IMR-90 (cell line): ENCODE measurements at regions not wholly inside any gene's neighbourhood (a gene's known extent, or its start where the extent isn't known, plus 50 kb on each side); places are given as distances from the start of the nearest gene placed in this dataset.

Source experiments
- ATAC-seq: fragments of 200-7000 bp; cut with Tn5 transposase; 2 replicates; pipeline ENCODE4 v1.9.1; 2020; ENCODE audit warnings: low read depth, mild to moderate bottlenecking, moderate library complexity
- BruUV-seq: library from RNA; stranded (reverse); fragments of 400-500 nt; replicated peaks from 2 replicates; lab custom pipeline; 2021; lab: Mats Ljungman, UMichigan
- CTCF ChIA-PET: fragments of 300-600 bp; formaldehyde crosslinking; extraction: SDS; loops from one replicate; lab custom pipeline; 2021; ENCODE audit warnings: antibody characterized with exemption; lab: Yijun Ruan, JAX
- POLR2A ChIA-PET: fragments of 300-600 bp; sonication (Branson Sonifier 250); formaldehyde crosslinking; loops from one replicate; lab custom pipeline; 2022; ENCODE audit warnings: antibody characterized with exemption; ENCODE audit not compliant: unreplicated experiment; lab: Charles Lee
- DNase-seq: peaks from one replicate; pipeline ENCODE4 v3.0.0; 2013
- H2AFZ ChIP-seq: replicated peaks from 2 replicates; pipeline ENCODE3; 2013; ENCODE audit warnings: low read length, mild to moderate bottlenecking; ENCODE audit not compliant: poor library complexity
- H2AK5ac ChIP-seq: 2 replicates; pipeline ENCODE4 v1.6.1; 2013; ENCODE audit warnings: low read depth, low read length, inconsistent platforms
- H2AK9ac ChIP-seq: replicated peaks from 2 replicates; pipeline ENCODE3; 2013; ENCODE audit warnings: mild to moderate bottlenecking, low read depth, low read length, moderate library complexity; ENCODE audit not compliant: poor library complexity
- H2BK120ac ChIP-seq: 2 replicates; pipeline ENCODE4 v1.6.1; 2013; ENCODE audit warnings: low read depth, low read length, inconsistent platforms
- H2BK15ac ChIP-seq: 3 replicates; pipeline ENCODE4 v1.6.1; 2013; ENCODE audit warnings: low read depth, low read length, inconsistent platforms
- H2BK20ac ChIP-seq: 2 replicates; pipeline ENCODE4 v1.6.1; 2013; ENCODE audit warnings: low read depth, mild to moderate bottlenecking, inconsistent platforms, low read length, moderate library complexity
- H2BK5ac ChIP-seq: 2 replicates; pipeline ENCODE4 v1.6.1; 2013; ENCODE audit warnings: mild to moderate bottlenecking, low read depth, low read length, inconsistent platforms; ENCODE audit not compliant: poor library complexity, severe bottlenecking
- H3K14ac ChIP-seq: replicated peaks from 2 replicates; pipeline ENCODE4 v1.6.1; 2013; ENCODE audit warnings: low read depth, low read length, inconsistent platforms
- H3K18ac ChIP-seq: 2 replicates; pipeline ENCODE4 v1.6.1; 2013; ENCODE audit warnings: low read depth, low read length, control low read depth
- H3K23ac ChIP-seq: 2 replicates; pipeline ENCODE4 v1.6.1; 2013; ENCODE audit warnings: low read depth, low read length, inconsistent platforms
- H3K27ac ChIP-seq: 2 replicates; pipeline ENCODE4 v1.5.1; 2013; ENCODE audit warnings: mild to moderate bottlenecking, control low read depth, low read length; ENCODE audit not compliant: insufficient read depth
- H3K27me3 ChIP-seq: 2 replicates; pipeline ENCODE4 v1.6.1; 2013; ENCODE audit warnings: low read length; ENCODE audit not compliant: control insufficient read depth, insufficient read depth
- H3K36me3 ChIP-seq: 2 replicates; pipeline ENCODE4 v1.6.1; 2013; ENCODE audit warnings: low read length, mixed read lengths; ENCODE audit not compliant: control insufficient read depth, insufficient read depth
- H3K4ac ChIP-seq: 2 replicates; pipeline ENCODE4 v1.6.1; 2013; ENCODE audit warnings: low read depth, low read length, inconsistent platforms
- H3K4me1 ChIP-seq: 2 replicates; pipeline ENCODE4 v1.6.1; 2013; ENCODE audit warnings: low read length, mixed read lengths; ENCODE audit not compliant: control insufficient read depth, insufficient read depth
- H3K4me2 ChIP-seq: 2 replicates; pipeline ENCODE4 v1.6.1; 2013; ENCODE audit warnings: low read depth, mild to moderate bottlenecking, control low read depth, low read length, moderate library complexity
- H3K4me3 ChIP-seq: 2 replicates; pipeline ENCODE4 v1.5.1; 2013; ENCODE audit warnings: low read depth, mild to moderate bottlenecking, control low read depth, low read length, moderate library complexity; ENCODE audit not compliant: insufficient read depth
- H3K56ac ChIP-seq: 2 replicates; pipeline ENCODE4 v1.6.1; 2013; ENCODE audit warnings: low read length, inconsistent platforms; ENCODE audit not compliant: insufficient read depth; ENCODE audit errors: extremely low read depth
- H3K79me1 ChIP-seq, 2 experiments: 2 replicates each; pipeline ENCODE4 v1.6.1; 2013; ENCODE audit warnings: low read length in 2 of 2, inconsistent platforms in 1 of 2, low read depth in 1 of 2
- H3K9ac ChIP-seq: 2 replicates; pipeline ENCODE4 v1.6.1; 2013; ENCODE audit warnings: low read depth, low read length, control low read depth
- H3K9me1 ChIP-seq: 2 replicates; pipeline ENCODE4 v1.6.1; 2013; ENCODE audit warnings: low read length, inconsistent platforms; ENCODE audit not compliant: insufficient read depth
- H3K9me3 ChIP-seq: 2 replicates; pipeline ENCODE4 v1.6.1; 2013; ENCODE audit warnings: low read length; ENCODE audit not compliant: control insufficient read depth, insufficient read depth
- H4K20me1 ChIP-seq: 2 replicates; pipeline ENCODE4 v1.6.1; 2013; ENCODE audit warnings: low read length, inconsistent platforms; ENCODE audit not compliant: insufficient read depth
- H4K5ac ChIP-seq: 2 replicates; pipeline ENCODE4 v1.6.1; 2013; ENCODE audit warnings: mild to moderate bottlenecking, low read depth, low read length, control low read depth
- H4K8ac ChIP-seq, 2 experiments: 2 replicates each; pipeline ENCODE4 v1.6.1; 2013; ENCODE audit warnings: low read depth in 2 of 2, low read length in 2 of 2, control low read depth in 1 of 2, inconsistent platforms in 1 of 2
- H4K91ac ChIP-seq: 2 replicates; pipeline ENCODE4 v1.6.1; 2013; ENCODE audit warnings: low read depth, low read length, inconsistent platforms; ENCODE audit not compliant: insufficient read depth
- RCOR1 ChIP-seq: IDR thresholded peaks from 2 replicates; pipeline ENCODE4 v1.6.1; 2012; ENCODE audit warnings: mild to moderate bottlenecking, low read length, improper control_type of control experiment; ENCODE audit not compliant: insufficient replicate concordance
- WGBS, 2 experiments: methylation state at CpG; one replicate each; pipeline versions ENCODE4 v1.1.5 to v1.1.7; 2013; ENCODE audit warnings: missing lambda C conversion rate in 2 of 2; ENCODE audit not compliant: insufficient read length in 1 of 2; ENCODE audit errors: extremely low coverage in 2 of 2; 5-methylcytosine and 5-hydroxymethylcytosine counted together
- dilution Hi-C: fragments of 300-500 bp; cut with HindIII; formaldehyde crosslinking; loops from one replicate; pipeline ENCODE4 v1.14.3; 2018; ENCODE audit warnings: low sequenced_read_pairs; ENCODE audit not compliant: unreplicated experiment
- in situ Hi-C: fragments of 300-500 bp; cut with MboI; formaldehyde crosslinking; loops from 3 replicates; pipeline ENCODE4 v1.14.3; 2019; ENCODE audit warnings: low sequenced_read_pairs, inconsistent platforms, mixed read lengths
- intact Hi-C: fragments of 100-400 bp; cut with micrococcal nuclease; formaldehyde crosslinking; loops from 2 replicates; pipeline ENCODE4 v1.10.0; 2022

DNA sequence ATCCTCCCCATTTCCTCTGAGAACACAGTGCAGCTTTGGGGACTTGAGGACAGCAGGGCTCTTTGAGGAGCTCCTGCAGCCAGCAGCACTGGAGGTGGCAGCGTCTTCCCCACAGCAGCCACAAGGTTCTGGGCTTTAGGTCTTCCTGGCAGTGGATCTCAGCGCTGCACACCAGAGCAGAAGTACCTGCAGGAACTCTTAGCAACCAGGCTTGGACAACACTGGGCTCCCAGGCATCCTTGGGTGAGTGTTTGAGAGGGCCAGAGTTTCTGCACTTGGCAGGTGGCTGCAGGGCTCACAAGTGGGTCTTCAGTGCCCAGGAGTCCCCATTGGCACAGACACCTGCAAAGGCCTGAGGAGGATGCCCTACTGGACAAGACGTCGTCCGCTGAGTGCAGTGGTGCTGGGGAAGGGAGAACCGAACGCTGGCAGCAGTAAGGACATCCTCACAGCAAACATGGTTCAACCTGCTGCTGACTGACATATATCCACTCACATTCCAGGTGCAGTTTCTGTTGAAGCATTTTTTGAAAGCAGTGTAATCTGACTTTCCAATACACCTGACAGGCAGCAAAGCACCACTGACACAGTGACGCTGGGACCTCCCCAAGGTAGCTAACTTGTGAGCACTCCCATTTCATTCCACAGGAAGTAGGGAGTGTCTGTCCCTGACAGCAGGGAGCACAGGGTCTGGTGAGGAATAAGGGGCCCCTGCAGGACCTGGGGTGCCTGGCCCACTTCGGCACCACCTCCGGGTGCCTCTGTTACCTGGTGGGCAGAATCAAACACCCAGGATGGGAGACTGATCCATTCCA lies 149.9 kb upstream of the COPS8 start:
- no peak overlapping the region for H2AK5ac ChIP-seq
- H3K9ac ChIP-seq: no peak overlapping the region
- no peak overlapping the region for H3K14ac ChIP-seq
- no peak overlapping the region for H2AFZ ChIP-seq
- no peaks in the 10 kb centered on the region for H3K9me3 ChIP-seq
- H3K4me3 ChIP-seq: no peak overlapping the region
- no peak overlapping the region for H3K4ac ChIP-seq
- ChIA-PET POLR2A (no interaction called here), CTCF (no interaction called here)
- H3K79me1 ChIP-seq: no peaks in the 10 kb centered on the region
- no peak overlapping the region for H4K91ac ChIP-seq
- H3K36me3 ChIP-seq: no peaks in the 10 kb centered on the region
- H2BK15ac ChIP-seq: no peak overlapping the region
- H3K18ac ChIP-seq: no peak overlapping the region
- H3K56ac ChIP-seq: no peak overlapping the region
- TF ChIP-seq RCOR1: no peak
- H3K4me1 ChIP-seq: no peaks in the 10 kb centered on the region
- ATAC-seq: no peak
- no peak overlapping the region for H3K4me2 ChIP-seq
- no peak overlapping the region for H2BK5ac ChIP-seq
- no peaks in the 10 kb centered on the region for H4K20me1 ChIP-seq
- dilution Hi-C loops: no loop called here
- H2BK20ac ChIP-seq: no peak overlapping the region
- peaks cover 19% of the 10 kb centered on the region for H3K27me3 ChIP-seq
- no peak overlapping the region for H3K23ac ChIP-seq
- DNase-seq: no peak
- no peak overlapping the region for H4K5ac ChIP-seq
- no TSS peak for BruUV-seq
- intact Hi-C loops: no loop called here
- H4K8ac ChIP-seq: no peak overlapping the region
- 47% methylated on average over 2 of the region's 10 CpGs; no CpG with 5 or more reads in 1 of the 2 experiments for WGBS, 2 experiments
- no peak overlapping the region for H2BK120ac ChIP-seq
- no peaks in the 10 kb centered on the region for H3K9me1 ChIP-seq
- no peak overlapping the region for H2AK9ac ChIP-seq
- no peak overlapping the region for H3K27ac ChIP-seq
- in situ Hi-C loops: no loop called here
